ENCODE measurements at regions not wholly inside any gene's neighbourhood (a gene's known extent, or its start where the extent isn't known, plus 50 kb on each side); places are given as distances from the start of the nearest gene placed in this dataset.

DNA sequence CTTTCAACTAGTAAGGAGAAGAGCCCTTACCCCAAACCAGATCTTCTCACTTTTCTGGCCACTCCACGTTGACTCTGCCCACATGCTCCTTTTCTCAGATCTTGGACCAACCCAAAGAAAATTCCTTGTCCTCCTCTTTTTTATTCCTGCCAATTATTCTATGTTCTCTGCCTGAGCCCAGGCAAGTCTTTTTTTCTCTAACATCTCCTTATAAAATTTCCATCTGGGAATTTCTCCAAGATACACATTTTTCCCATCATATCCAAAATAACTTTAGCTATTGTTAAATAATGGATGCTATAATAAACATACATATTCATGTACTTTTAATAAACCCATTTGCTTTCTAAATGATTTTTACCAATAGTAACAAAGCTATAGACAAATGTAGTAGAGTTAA lies 726.0 kb upstream of the ZNF385D start:
- DNase-seq (ENCODE audit: low spot score) = no peak

DNA sequence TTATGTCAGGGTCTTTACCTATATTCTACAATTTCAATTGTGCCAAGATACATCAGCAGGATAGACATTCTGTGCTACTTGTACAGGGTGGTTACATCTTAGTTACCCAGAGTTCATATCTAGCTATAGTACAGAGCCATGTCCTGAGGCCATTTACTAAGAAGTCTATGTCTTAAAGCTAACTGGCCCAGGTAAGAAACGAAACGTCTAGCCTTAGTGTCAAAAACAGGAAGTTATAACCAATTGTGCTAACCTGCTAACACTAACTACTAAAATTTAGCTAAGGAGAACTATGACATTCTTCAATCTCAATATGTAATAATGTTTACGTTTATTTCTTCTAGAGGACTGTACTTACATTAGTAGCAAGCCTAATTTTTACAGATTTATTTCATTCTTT lies 717.2 kb upstream of the UBE2E2 start:
- DNase-seq (ENCODE audit: low spot score) = no peak

DNA sequence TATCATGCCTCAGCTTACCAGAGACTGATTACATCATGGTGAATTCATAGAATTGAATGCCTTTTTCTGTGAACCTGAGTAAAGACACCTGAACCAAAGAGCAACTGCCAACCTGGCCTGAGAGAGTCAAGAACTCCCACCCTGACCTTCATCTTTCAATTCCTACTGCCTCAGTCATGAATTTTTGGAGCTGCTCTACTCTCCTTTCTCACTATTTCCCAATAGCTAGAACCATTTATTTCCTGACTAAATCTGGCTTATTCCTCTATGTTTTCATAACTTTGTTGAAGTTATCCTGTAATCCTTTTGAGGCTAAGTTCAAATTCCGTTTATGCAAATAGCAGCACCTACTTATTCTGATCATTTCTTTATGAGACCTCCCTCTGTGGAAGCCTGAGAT lies 712.4 kb upstream of the UBE2E2 start:
- no peak for DNase-seq (ENCODE audit: low spot score)

DNA sequence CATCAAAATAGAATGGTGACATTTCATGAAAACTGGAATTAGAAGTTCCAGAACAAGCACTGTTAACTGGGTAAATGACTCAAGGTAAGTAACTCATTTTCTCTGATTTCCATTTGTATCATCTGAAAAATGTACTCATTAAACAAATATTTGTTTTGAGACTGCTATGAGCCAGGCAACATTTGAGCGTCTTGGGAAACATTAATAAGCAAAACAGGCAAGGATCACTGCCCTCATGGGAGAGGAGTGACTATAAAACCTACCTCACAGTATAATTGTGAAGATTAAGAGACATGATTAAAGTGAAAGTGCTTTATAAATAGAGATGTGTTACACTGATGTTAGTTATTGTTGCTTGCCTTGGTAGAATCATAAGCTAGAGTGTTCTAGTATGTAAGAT lies 711.8 kb upstream of the UBE2E2 start:
- no peak for DNase-seq (ENCODE audit: low spot score)

DNA sequence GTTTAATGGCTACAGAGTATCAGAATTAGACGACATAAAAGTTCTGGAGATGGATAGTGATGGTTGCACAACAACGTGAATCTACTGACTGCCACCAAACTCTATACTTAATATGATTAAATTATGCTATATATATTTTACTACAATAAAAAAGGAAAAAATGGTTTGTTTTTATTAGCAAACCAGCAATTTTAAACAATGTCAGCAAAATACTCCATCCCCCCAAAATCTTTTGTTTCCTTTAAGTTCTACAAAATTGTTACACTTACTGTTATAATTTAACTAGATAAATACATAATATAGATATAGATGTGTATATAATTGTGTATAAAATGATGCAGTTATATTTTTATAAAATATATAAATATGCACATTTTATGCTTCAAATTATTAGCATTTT lies 710.8 kb upstream of the UBE2E2 start:
- DNase-seq (ENCODE audit: low spot score) = no peak

DNA sequence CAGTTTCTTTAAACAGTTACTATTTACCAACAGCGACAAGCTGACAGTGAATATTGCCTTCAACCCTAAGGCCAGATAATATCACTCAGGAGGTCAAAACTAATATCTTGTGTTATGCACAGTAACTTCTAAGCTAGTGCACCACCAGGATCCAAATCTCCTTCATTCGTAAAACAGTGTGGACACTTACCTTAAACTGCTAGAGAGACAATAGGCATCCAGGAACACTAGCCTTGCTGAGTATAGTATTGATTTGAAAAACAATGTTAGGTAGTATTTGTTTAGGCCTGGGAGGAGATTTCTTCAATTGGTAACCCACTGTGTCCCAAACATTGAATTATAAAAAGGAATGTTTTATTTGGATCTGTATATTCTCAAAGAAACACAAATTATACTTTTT lies 707.9 kb upstream of the UBE2E2 start:
- no peak for DNase-seq (ENCODE audit: low spot score)

DNA sequence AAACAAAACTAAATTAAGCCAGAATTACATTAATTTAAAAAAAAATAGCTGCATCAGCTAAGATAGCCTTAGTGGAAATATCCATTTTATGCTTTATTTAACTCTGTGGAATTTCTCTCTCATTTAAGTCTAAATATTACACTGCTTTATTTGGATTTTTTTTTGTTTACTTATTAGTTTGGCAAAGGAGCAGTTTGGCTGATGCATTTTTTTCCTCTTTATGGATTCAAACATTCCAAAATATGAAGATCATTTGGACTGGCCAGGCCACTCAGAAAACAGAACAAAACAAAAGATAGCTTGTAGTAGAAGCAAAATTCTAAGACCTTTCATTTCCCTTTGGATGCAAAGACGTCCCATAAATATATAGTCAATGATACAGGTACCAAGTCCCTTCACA lies 707.3 kb upstream of the UBE2E2 start:
- no peak for DNase-seq (ENCODE audit: low spot score)

DNA sequence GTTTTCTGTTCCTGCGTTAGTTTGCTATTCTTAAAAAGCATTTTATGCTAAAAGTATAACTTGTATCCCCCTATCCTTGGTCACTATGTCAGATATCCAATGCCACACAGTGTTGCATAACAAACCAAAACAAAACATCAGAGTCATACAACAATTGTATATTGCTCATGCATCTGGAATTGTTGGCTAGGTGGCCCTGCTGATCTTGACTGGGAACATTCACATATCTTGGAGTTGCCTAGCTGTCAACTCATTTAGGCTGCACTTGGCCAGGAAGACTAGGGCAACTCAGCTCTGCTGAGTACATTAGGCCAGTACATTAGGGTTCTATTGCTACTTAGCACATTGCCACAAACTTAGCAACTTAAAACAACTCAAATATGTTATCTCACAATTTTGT lies 706.5 kb upstream of the UBE2E2 start:
- DNase-seq (ENCODE audit: low spot score) = no peak

DNA sequence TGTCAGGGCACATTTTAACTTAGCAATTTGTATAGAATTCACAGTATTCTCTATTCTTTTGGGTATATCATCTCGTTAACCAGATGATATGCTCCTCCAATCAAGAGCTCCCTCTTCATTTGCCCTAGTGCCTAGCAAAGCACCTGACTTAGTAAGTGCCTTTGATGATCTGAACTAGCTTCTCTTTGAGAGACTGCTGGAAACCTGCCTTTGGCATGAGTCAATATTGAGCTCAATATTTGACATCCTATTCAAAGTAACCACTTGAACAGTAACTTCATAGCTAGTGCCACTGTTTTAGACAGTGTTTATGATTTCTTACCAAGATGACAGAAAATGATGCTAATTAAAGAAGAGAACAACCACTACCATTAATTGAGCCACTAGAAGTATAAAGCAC lies 696.3 kb upstream of the UBE2E2 start:
- DNase-seq (ENCODE audit: low spot score) = no peak

DNA sequence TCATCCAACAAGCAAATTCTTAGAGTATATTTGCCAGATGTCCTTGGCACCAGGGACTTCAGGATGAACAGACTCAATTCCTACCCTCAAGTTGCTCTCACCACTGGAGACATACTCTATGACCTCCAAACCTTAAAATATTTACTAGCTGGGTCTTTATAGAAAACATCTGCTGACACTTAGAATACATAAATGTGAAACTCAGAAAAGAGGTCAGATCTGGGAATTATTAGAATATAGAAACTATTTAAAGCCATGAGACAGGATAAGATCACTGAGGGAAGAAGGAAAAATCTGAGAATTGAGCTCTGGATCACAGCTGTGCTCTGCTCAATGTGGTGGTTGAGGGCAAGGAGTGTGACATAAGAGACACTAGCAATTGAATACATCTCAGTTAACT lies 695.4 kb upstream of the UBE2E2 start:
- no peak for DNase-seq (ENCODE audit: low spot score)

DNA sequence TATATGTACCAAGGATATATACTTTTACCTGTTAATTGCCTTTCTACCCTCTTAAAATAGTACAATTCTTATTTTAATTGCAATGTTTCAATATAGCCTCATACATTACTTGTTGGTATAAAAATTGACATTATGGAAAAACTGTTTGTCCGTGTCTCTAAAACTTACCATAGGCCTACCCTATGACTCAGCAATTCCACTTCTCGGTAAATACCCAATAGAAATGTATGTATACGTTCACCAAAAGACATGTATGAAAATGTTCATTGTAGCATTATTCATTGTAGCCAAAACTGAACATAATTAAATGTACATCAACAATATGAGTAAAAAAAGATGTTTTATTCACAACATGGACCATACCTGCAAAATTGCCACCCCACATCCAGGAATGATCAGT lies 679.2 kb upstream of the UBE2E2 start:
- DNase-seq (ENCODE audit: low spot score) = no peak

DNA sequence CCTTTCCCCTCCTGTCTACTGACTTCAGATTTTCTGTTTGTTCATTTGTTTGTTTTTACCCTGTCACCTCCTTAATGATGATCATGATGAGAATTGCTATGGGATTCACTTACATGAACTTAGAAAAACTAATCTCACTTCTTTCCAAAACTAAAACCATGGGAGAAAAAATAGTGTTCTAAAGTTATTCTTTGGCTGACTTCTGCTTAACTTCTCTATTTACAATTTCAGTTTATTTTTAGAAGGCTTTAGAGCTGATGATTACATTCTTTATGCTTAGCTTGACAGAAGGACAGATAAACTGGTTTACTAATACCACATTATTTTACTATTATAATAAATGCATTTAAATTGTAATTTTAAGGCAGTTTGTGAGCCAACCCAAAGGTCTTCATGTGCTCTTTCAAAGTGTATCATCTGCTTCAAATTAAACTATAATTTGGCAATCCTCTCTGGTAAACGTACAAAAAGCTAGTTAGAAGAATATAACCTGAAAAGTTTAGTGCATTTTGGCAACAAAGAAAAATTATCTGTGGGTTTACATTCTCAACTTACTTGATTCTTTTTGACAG lies 676.8 kb upstream of the UBE2E2 start:
- DNase-seq (ENCODE audit: low spot score) = no peak

DNA sequence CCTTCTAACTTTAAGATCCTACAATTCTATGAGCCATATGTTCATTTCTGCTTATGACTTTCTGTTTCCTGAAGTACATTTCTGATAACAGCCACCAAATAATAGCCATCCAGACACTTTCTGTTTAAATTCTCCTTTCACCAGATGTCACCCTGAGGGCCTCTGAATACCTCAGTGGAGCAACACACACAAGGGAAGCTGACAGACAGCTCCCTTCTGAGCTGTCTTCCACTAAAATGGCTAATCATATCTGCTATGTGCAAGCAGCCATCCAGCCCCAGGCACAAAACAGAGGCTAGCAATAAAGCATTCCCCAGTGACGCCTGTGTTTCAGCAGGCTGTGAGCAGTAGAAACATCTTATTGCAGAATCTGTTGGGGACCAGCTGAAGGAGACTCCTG lies 666.6 kb upstream of the UBE2E2 start:
- DNase-seq (ENCODE audit: low spot score) = no peak

DNA sequence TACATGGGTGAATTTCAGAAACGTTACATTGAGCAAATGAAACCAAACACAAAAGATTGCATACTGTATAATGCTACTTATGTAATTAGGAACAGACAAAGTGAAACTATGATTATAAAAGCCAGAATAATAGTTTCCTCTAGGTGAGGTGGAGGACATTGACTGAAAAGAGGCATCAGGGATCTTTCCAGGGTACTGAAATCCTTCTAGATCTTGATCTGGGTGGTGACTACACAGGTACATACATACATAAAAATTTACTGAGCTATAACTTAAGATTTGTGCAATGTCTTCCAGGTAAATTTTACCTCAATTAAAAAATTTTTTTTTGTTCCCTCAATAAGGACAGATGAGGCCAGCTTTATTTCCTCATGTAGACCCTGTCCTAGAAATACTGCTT lies 665.6 kb upstream of the UBE2E2 start:
- DNase-seq (ENCODE audit: low spot score) = no peak

DNA sequence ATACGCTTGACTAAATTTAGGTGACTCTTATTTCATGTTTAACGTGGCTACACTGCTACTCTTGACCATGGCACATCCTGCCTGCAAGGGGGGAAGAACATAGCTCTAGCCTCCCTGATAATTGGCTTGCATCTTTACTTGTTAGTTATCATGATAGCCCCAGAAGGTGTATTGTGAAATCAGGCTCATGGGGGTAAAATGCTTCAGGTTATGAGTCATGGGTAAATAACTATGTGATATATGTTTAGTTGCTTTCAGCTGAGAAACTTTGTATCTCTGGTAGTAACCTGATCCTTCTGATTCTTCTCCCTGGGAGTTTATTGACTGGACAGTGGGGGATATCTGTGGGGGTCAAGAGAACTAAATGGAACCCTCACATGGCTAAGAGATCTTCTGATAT lies 660.8 kb upstream of the UBE2E2 start:
- no peak for DNase-seq (ENCODE audit: low spot score)

DNA sequence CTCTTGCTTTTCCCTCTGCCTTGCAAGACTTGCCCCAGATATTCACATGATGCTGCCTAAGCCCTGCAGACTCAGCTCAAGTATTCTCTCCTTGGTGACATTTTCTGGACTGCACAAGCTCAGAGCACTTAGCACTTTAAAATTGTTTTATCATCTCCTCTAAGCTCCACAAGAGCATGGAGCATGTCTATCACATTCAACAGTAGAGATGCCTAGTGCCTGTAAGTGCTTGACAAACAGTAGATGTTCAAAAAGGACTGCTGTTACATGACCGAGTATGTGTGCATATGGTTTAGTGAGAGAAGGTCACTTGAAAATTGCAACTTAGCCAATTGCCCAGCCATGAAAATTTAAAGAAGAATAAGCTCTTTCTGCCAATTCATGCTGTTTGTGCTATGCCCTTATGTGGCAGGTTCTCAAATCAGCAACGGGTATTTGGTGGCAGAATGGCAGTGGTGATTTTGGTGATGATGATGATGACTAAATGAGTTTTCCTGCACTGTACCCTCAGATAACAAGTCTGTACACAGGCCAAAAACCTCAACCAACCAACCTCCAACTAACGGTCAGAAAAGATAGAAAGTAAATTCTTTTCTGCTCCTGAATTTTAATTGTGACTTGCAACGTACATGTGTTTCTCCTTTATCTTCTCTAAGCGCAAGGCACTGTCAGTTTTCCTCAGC lies 647.2 kb upstream of the UBE2E2 start:
- no peak for DNase-seq (ENCODE audit: low spot score)

DNA sequence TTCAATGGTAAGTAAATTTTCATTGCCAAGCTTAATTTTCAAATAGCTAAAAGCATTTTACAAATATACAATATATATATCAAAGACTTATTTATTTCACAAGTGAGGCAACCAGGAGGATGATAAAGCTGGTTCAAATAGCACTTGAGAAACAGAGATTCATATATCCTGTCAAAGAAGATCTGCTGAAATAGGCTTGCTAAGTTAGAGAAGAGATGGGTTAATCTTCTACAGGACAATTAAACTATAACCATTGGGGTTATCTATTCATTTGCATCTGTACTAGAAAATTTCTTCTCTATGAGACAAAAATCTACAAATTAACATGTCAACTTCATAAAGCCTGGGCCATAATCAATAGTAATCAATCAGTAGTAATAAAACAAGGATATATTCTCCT lies 637.7 kb upstream of the UBE2E2 start:
- DNase-seq (ENCODE audit: low spot score) = no peak

DNA sequence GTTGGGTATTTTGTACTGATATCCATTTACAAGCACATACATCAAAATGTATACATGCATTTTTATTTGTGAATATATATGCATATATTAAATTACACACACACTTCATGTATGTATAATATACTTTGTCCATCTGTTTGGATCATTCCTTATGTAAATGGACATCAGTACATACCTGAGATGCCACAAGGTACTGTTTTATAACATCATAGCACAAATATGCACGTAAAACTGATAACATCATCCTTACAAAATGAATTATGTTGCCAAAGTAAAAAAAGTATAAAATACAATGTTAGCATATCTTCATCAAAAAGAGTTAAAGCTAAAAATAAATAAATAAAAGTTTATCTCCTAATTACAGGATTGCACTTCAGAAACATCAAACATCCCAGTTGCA lies 634.8 kb upstream of the UBE2E2 start:
- no peak for DNase-seq (ENCODE audit: low spot score)

DNA sequence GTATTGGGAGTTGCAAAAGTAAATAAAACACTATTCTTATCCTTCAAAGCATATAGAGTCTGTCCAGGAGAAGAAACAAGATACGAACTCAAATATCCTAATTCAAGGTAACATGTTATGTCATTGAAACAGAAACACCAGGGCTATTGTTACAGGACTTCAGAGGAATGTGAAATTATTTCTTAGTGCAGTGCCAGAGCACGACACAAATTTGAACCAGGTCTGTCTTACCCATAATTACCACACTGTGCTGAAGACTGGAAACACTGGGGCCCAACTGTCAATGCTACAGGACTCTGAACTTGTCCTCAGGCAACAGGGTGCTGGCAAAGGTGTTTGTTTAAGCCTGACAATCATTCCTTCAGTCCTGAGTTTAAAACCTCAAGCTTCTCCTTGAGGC lies 633.6 kb upstream of the UBE2E2 start:
- DNase-seq (ENCODE audit: low spot score) = no peak

DNA sequence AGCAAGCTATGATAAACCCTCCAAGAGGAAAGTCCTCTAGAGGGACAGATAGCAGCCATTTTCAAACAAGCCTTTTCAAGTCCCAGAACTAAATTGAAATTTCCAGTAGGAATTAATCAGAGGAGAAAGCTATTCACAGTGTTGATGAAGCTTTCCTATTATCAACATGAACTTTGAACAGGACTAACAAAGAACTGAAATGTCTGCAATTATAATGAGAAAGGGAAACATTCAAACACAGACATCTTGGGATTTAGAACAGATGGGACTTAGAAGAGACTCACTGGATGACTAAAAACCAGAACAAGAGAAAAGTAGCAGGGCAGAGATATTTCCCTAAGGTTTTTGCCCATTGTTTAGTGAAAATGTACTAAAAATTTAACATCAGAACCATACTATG lies 622.1 kb upstream of the UBE2E2 start:
- DNase-seq (ENCODE audit: low spot score) = no peak

DNA sequence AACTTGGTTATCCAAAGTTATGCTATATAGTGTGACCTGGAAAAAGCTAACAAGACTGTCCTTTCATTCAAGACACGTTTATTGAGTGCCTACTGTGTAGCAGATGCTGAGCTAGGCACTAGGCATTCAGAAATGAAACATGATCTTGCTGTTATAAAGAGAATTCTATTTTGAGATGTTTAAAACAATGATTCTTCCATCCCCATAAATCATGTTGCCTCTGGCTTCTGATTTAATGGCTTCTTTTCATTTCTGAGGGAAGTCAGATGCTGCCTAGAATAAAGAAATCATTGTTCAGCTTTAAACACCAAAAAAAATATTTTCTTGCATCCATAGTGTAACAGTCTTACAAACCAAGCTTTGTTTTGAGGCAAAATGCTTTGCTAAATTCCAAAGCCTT lies 620.9 kb upstream of the UBE2E2 start:
- no peak for DNase-seq (ENCODE audit: low spot score)

DNA sequence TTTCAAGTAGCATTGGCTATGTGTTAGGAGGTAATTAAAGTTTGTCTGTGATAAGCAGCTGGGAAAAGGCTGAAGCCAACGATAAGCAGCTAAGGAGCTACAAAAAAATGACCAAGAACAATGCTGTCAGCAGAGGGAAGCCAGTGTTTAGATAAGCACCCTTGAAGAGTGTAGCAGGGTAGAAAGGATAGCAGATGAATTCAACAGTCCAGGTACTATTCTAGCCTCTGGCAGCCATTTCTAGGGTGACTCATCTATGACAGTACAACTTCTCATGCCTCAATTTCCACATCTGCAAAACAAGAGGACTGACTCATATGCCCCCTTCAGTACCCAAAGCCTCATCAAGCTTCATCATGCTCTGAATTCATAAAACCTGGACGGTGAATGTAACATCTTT lies 617.6 kb upstream of the UBE2E2 start:
- no peak for DNase-seq (ENCODE audit: low spot score)

DNA sequence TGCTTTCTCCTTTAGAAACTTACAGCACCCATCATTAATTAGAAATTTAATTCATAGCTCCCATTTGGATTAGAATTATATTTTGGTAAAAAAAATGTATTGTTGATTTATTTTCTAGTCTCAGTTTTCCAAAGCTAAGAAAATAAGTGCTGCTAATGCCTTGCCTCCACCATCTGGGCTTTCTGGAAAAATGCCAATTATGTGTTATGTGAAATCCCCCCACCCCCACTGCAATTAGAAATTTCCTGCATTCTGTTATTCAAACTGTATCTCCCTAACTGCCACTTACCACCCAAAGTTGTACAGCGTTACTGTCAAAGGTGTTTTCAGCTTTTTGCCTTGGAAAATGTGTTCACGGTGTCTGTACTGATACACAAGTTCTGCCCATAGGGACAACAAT lies 617.2 kb upstream of the UBE2E2 start:
- DNase-seq (ENCODE audit: low spot score) = no peak

DNA sequence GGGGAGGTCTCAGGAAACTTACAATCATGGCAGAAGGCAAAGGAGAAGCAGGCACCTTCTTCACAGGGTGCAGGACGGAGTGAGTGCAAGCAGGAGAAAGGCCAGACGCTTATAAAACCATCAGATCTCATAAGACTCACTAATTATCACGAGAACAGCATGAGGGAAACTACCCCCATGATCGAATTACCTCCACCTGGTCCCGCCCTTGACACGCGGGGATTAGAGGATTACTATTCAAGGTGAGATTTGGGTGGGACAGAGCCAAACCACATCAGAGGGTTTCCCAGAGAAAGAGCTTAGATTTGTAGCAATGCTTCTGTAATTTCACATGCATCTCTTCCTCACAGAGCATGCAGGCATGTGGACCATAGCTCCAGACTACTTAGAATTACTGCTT lies 615.7 kb upstream of the UBE2E2 start:
- DNase-seq (ENCODE audit: low spot score) = no peak
